BJ (cell line): ENCODE measurements at regions not wholly inside any gene's neighbourhood (a gene's known extent, or its start where the extent isn't known, plus 50 kb on each side); places are given as distances from the start of the nearest gene placed in this dataset.

Experiments
- CTCF ChIA-PET: fragments of 350-600 bp; formaldehyde crosslinking; extraction: SDS; loops from one replicate; lab custom pipeline; 2021; ENCODE audit warnings: antibody characterized with exemption, inconsistent platforms; lab: Yijun Ruan, JAX
- POLR2A ChIA-PET: fragments of 300-600 bp; sonication (Branson Sonifier 250); formaldehyde crosslinking; extraction: SDS; loops from one replicate; lab custom pipeline; 2021; ENCODE audit warnings: antibody characterized with exemption; lab: Charles Lee
- DNase-seq: peaks from one replicate; pipeline ENCODE4 v3.0.0-alpha.2; 2011; ENCODE audit warnings: low read depth
- H3K27me3 ChIP-seq: 2 replicates; pipeline ENCODE4 v1.6.0; 2011; ENCODE audit warnings: low read length; ENCODE audit not compliant: control insufficient read depth, insufficient read depth
- H3K36me3 ChIP-seq: 2 replicates; pipeline ENCODE4 v1.5.1; 2011; ENCODE audit warnings: low read length; ENCODE audit not compliant: control insufficient read depth, insufficient read depth
- H3K4me3 ChIP-seq: 2 replicates; pipeline ENCODE4 v1.5.1; 2011; ENCODE audit warnings: low read depth, mild to moderate bottlenecking, control low read depth, low read length
- TF ChIP-seq, protein P1 (sequence below): IDR thresholded peaks from 2 replicates; pipeline ENCODE4 v1.5.1; 2011; ENCODE audit warnings: low read depth, mild to moderate bottlenecking, control low read depth, inconsistent platforms, low read length, moderate library complexity; ENCODE audit not compliant: insufficient read depth

DNA sequence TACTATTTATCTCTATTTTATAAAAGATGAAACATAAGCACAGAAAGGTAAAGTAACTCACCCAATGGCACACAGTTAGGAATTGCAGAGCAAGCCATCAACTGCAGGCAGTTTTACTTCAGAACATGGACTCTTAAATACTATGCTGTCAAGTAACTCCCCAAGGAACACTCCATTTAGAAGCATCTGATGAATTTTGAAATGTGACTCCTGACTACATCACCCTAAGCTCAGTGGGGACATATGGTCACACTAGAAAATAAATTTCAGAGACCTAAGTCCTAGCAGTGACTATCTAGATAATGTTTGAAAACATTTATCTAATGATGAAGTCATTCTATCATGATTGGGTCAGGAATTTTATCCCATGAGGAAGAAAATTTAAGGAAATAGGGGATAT, 272.8 kb upstream of the ARRDC4 start:
- POLR2A ChIA-PET: no interaction called here
- TF ChIP-seq, protein P1, sequence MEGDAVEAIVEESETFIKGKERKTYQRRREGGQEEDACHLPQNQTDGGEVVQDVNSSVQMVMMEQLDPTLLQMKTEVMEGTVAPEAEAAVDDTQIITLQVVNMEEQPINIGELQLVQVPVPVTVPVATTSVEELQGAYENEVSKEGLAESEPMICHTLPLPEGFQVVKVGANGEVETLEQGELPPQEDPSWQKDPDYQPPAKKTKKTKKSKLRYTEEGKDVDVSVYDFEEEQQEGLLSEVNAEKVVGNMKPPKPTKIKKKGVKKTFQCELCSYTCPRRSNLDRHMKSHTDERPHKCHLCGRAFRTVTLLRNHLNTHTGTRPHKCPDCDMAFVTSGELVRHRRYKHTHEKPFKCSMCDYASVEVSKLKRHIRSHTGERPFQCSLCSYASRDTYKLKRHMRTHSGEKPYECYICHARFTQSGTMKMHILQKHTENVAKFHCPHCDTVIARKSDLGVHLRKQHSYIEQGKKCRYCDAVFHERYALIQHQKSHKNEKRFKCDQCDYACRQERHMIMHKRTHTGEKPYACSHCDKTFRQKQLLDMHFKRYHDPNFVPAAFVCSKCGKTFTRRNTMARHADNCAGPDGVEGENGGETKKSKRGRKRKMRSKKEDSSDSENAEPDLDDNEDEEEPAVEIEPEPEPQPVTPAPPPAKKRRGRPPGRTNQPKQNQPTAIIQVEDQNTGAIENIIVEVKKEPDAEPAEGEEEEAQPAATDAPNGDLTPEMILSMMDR: no peak
- no peaks in the 10 kb centered on the region for H3K36me3 ChIP-seq
- no peak overlapping the region for H3K4me3 ChIP-seq
- CTCF ChIA-PET: no interaction called here
- H3K27me3 ChIP-seq: no peaks in the 10 kb centered on the region
- no peak for DNase-seq

DNA sequence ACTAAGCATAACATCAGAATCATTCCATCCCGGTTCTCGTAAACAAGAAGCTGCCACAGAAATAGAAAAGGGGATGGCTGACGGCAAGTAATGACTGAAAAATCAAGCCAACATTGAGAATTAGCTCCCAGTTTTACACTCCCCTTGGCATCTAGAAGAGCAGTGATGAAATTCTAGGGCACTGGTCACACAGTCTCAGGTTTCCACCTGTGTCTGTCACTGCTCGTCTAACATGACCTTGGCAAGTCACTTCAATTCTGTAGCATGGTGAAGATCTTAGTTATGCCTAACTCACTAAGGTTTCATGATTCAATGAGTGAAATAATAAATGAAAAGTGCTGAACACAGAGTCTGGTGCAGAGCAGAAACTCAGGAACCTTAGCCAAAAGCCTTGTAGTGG, 272.3 kb upstream of the ARRDC4 start:
- CTCF ChIA-PET: no interaction called here
- POLR2A ChIA-PET: no interaction called here
- no peak for DNase-seq

GRCh38 chr15:97688886-97689285, 271.6 kb upstream of the ARRDC4 start:
- no peak for DNase-seq
- POLR2A ChIA-PET: no interaction called here
- Histone ChIP-seq H3K4me3 (no peak overlapping the region), H3K36me3 (no peaks in the 10 kb centered on the region), H3K27me3 (no peaks in the 10 kb centered on the region)
- CTCF ChIA-PET: no interaction called here
- TF ChIP-seq, protein P1: no peak

More for the DNA sequence above, 272.3 kb upstream of the ARRDC4 start:
- Histone ChIP-seq H3K27me3 (no peaks in the 10 kb centered on the region), H3K36me3 (no peaks in the 10 kb centered on the region), H3K4me3 (no peak overlapping the region)
- TF ChIP-seq, protein P1: no peak

- no peak for DNase-seq
- ChIA-PET CTCF (no interaction called here), POLR2A (no interaction called here)
- Histone ChIP-seq H3K36me3 (no peaks in the 10 kb centered on the region), H3K27me3 (no peaks in the 10 kb centered on the region), H3K4me3 (no peak overlapping the region)
- TF ChIP-seq, protein P1: no peak
Measured at GRCh38 chr15:97691078-97691477, 269.4 kb upstream of the ARRDC4 start.

DNA sequence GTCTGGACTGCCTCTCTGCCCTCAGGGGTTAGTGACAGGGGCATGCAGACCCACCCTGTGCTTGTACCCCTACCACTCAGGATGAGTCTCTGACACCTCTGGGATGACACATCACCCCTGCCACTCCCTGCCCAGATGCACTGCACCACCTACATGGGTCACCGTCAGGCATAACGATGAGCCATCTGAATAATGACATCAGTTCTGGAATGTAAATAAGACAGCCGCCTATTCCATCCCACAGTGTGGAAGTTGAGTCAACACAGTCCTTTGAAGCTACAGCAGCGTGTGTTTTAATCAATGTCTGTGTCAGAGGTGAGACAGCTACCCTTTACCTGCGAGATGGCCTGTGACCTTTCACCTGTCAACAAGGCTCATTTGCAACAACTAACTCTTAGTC, 268.7 kb upstream of the ARRDC4 start:
- Histone ChIP-seq H3K36me3 (no peaks in the 10 kb centered on the region), H3K27me3 (no peaks in the 10 kb centered on the region), H3K4me3 (no peak overlapping the region)
- DNase-seq: no peak
- ChIA-PET CTCF (no interaction called here), POLR2A (no interaction called here)
- TF ChIP-seq, protein P1: no peak
